GM12864 (cell line): ENCODE measurements at regions not wholly inside any gene's neighbourhood (a gene's known extent, or its start where the extent isn't known, plus 50 kb on each side); places are given as distances from the start of the nearest gene placed in this dataset.

Experiments used
- DNase-seq: peaks from one replicate; pipeline ENCODE4 v3.0.0-alpha.2; 2011; ENCODE audit warnings: low read depth
- H3K4me3 ChIP-seq: 2 replicates; pipeline ENCODE4 v1.5.1; 2011; ENCODE audit warnings: mild to moderate bottlenecking, low read depth, low read length, control low read depth
- TF ChIP-seq, protein P1 (sequence below): IDR thresholded peaks from 2 replicates; pipeline ENCODE4 v1.5.1; 2011; ENCODE audit warnings: low read depth, mild to moderate bottlenecking, moderate library complexity, low read length, control low read depth, inconsistent platforms; ENCODE audit errors: missing control alignments

DNA sequence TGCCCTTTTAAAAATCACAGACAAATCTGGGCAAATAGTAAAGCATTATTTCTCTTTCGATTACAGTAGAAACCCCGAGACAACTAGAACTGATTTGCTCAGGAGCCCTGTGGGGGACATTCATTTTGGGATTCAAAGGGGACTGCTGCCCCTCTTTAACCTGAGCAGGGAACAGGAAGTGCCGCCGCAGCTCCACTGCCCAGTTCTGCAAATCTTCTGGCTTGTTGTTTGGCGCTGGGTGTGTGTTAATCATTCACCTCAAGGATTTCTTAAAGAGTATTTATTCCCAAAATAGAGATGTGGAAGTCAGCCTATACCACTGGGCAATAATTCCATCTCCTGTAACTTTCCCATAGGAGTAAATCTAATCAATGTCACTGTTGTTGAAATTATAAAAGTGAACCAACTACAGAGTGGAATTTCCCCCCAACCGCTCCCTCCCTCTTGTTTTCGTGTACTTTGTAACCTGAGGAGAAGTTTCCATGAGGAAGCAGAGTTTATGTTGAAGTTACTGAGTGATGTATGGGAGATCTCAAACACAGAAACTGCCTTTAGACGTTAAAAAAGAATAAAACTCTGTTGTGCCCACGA, 515.8 kb downstream of the KLF12 start:
- no peak for DNase-seq
- TF ChIP-seq, protein P1, sequence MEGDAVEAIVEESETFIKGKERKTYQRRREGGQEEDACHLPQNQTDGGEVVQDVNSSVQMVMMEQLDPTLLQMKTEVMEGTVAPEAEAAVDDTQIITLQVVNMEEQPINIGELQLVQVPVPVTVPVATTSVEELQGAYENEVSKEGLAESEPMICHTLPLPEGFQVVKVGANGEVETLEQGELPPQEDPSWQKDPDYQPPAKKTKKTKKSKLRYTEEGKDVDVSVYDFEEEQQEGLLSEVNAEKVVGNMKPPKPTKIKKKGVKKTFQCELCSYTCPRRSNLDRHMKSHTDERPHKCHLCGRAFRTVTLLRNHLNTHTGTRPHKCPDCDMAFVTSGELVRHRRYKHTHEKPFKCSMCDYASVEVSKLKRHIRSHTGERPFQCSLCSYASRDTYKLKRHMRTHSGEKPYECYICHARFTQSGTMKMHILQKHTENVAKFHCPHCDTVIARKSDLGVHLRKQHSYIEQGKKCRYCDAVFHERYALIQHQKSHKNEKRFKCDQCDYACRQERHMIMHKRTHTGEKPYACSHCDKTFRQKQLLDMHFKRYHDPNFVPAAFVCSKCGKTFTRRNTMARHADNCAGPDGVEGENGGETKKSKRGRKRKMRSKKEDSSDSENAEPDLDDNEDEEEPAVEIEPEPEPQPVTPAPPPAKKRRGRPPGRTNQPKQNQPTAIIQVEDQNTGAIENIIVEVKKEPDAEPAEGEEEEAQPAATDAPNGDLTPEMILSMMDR = no peak
- H3K4me3 ChIP-seq = no peak overlapping the region

DNA sequence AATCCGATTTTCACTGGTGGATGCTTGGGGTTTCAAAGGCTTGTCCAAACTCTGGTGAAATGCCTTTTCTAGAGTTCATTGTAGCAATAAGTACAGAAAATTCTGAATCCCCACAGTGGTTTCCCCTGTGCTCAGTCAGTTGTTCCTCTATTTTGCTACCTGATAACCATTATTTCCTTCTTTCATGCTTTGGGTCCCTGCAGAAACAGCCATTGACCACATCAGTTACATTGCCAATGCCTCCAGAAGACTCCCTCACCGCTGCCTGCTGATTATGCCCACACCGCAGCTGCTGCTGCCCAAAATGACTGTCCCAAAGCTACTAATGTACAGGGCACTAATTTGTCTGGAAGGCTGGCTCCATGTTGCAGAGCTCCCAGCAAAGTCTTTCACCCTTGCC, 517.3 kb downstream of the KLF12 start:
- TF ChIP-seq, protein P1 = no peak
- DNase-seq = no peak
- no peak overlapping the region for H3K4me3 ChIP-seq

DNA sequence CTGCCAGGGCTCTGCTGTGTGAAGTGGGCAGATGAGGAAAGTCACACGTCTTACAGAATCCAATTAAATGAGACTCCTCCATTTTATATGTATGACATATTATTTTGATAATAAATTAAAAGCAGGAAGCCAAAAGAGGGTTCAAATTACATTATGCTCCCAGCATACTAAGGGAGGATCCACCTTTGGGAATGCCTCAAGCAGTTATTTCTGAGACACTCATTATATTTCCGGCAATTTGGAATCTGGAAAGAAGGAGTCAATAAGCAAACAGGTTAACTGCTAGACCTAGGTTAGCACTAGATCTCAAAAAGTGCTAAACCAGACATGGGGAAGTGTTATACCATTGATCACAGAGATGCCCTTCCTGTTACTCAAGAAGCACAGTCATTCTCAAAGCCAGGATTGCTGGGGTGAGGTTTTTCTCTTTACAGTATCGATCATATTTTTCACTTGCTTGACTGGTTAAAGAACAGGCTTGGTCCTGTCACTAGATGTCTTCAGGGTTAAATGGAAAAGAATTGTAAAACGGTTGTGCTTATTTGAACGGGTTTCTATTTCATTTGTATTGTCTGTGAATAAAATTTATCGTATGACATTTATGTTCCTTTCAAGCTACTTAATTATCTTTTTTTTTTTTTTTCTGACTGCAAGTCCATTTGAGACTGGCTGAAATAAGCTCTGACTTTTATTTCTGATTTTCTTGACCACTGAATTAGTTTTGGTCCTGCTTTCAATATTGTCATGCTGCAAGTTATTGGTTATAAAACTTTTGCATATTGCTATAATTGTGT, 523.2 kb downstream of the KLF12 start:
- TF ChIP-seq, protein P1 = no peak
- DNase-seq = no peak

DNA sequence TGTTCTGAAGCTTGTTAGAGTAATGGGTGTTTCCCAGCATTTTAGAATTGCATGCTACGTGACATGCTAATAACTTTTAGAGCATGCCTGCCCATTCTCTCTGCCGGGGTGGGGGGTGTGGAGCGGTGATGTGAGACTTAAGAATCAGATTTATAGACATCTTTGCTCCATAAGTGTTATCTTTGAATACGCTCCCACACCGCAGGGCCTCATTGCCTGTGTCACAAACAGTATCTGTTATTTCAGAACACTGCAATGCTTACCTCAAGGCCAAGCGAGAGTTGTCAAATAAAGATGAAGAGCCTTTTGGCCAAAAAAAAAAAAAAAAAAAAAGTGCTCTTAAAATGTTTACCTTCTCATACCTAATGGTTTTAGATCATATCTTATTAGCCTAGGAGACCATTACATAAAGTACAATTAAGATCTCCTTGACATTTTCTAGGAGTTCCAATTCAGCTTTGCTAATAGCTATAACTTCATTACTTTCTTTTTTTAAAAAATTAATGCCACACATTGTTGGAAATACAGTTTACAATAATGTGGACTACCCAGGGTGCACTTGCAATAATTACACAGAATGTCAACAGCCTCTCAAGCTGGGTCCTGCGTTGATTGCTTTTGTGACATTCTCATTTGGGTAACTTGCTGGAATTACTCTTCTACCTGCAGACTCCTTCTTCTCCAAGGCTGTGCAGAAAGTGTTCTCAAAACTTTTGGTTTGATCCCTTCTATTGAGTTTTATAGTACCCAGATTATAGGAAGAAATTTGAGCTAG, 525.3 kb downstream of the KLF12 start:
- no peak for DNase-seq
- TF ChIP-seq, protein P1 = no peak
- no peak overlapping the region for H3K4me3 ChIP-seq

More for the DNA sequence above, 523.2 kb downstream of the KLF12 start:
- no peak overlapping the region for H3K4me3 ChIP-seq

DNA sequence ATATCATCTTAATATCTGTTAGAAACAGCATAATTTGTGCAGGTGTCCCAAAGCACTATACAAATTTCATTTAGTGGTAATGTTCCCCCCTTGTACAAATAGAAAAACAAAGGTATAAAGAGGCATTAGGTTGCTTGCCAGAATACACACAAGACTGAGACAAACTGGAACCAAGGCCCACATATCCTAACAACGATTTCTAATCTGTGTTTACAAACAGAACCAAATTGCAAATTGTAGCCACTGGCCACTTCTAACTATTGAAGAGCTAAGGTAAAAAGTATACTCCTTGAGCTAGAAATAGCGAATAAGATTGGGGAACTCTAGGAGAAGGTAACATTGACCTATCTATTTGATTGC, 526.1 kb downstream of the KLF12 start:
- TF ChIP-seq, protein P1 = no peak

DNA sequence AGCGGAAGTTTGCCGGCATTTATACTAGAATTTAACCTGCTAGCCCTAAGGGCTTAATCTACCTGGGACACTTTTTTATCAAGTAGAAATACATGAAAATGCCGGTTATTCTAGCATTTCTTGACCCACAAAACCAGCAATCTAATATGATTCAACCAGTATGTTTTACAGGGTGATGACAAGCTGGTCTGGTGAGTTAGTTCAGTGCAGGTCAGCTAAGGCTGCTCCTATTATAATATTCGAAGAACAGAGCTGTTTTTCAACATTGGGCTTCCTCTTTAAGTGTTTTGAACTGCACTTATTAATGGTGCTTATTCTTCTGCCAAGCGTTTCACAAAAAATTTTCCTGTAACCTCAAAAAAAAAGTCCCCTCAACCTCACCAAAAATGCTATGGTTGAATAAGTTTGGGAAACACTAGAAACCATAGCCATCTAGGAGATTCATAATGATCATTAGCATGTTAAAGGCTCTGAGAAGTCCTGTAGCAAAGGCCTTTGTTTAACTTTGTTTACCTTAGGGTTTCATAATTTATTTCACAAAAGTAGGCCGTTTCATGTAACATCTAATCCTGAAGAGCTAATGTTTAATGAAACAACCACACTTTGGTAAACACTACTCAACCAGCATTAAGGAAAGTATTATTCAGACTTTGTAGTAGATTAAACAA, 526.6 kb downstream of the KLF12 start:
- TF ChIP-seq, protein P1 = no peak
- DNase-seq = no peak
- no peak overlapping the region for H3K4me3 ChIP-seq

More for the DNA sequence above, 526.1 kb downstream of the KLF12 start:
- H3K4me3 ChIP-seq = no peak overlapping the region
- no peak for DNase-seq
